NB4 (cell line): ENCODE measurements at regions not wholly inside any gene's neighbourhood (a gene's known extent, or its start where the extent isn't known, plus 50 kb on each side); places are given as distances from the start of the nearest gene placed in this dataset.

ENCODE experiments used
- DNase-seq: peaks from one replicate; pipeline ENCODE4 v3.0.0; 2010; ENCODE audit warnings: low read depth
- H3K4me3 ChIP-seq: one replicate; pipeline ENCODE4 v1.5.1; 2011; ENCODE audit warnings: mild to moderate bottlenecking, low read depth, low read length, moderate library complexity
- CTCF ChIP-seq: IDR thresholded peaks from one replicate; pipeline ENCODE4 v1.5.1; 2012; ENCODE audit warnings: low read depth, low read length
- MYC ChIP-seq: IDR thresholded peaks from 2 replicates; pipeline ENCODE4 v1.6.1; 2011; ENCODE audit warnings: low read depth, low read length
- POLR2A ChIP-seq: IDR thresholded peaks from 2 replicates; pipeline ENCODE4 v1.6.1; 2011; ENCODE audit warnings: mild to moderate bottlenecking; ENCODE audit not compliant: insufficient read length; ENCODE audit errors: extremely low read depth
- TF ChIP-seq, protein P1 (sequence below): IDR thresholded peaks from 2 replicates; pipeline ENCODE4 v1.6.1; 2011; ENCODE audit warnings: low read depth, low read length

- DNase-seq = peak; percentile 37
- no peak for TF ChIP-seq MYC
- TF ChIP-seq, protein P1, sequence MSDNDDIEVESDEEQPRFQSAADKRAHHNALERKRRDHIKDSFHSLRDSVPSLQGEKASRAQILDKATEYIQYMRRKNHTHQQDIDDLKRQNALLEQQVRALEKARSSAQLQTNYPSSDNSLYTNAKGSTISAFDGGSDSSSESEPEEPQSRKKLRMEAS = no peak
- TF ChIP-seq POLR2A = no peak
- no peak for TF ChIP-seq CTCF
- H3K4me3 ChIP-seq = no peak overlapping the region
Measured at GRCh38 chr1:116232989-116233514, 121.9 kb downstream of the MAB21L3 start.

DNA sequence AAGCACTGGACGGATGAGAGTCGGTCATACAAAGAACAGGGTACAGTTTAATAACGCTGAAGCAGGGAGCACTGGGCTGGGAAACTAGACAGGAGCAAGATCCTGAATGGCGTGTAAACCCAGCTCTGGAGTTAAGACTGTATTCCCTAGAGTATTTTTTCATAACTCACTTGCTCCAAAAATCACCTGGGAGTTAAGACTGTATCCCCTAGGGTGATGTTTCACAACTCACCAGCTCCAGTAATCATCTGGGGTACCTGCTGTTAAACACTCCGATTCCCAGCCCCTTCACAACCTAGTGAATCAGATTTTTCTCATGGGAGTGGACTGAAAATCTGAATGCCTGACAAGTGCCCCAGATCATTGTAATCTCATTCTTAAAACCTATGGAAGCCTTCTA is 123.2 kb downstream of the MAB21L3 start:
- DNase-seq = no peak
- TF ChIP-seq POLR2A = no peak
- TF ChIP-seq CTCF = no peak
- TF ChIP-seq, protein P1 = no peak
- TF ChIP-seq MYC = no peak
- no peak overlapping the region for H3K4me3 ChIP-seq

GRCh38 chr1:116239916-116240315 is 128.7 kb downstream of the MAB21L3 start:
- no peak overlapping the region for H3K4me3 ChIP-seq
- TF ChIP-seq, protein P1 = no peak
- TF ChIP-seq POLR2A (no peak), MYC (no peak), CTCF (no peak)
- no peak for DNase-seq

GRCh38 chr1:116242741-116243140 is 130.3 kb upstream of the ATP1A1 start:
- DNase-seq = no peak
- TF ChIP-seq, protein P1 = no peak
- TF ChIP-seq POLR2A (no peak), CTCF (no peak), MYC (no peak)
- H3K4me3 ChIP-seq = no peak overlapping the region

DNA sequence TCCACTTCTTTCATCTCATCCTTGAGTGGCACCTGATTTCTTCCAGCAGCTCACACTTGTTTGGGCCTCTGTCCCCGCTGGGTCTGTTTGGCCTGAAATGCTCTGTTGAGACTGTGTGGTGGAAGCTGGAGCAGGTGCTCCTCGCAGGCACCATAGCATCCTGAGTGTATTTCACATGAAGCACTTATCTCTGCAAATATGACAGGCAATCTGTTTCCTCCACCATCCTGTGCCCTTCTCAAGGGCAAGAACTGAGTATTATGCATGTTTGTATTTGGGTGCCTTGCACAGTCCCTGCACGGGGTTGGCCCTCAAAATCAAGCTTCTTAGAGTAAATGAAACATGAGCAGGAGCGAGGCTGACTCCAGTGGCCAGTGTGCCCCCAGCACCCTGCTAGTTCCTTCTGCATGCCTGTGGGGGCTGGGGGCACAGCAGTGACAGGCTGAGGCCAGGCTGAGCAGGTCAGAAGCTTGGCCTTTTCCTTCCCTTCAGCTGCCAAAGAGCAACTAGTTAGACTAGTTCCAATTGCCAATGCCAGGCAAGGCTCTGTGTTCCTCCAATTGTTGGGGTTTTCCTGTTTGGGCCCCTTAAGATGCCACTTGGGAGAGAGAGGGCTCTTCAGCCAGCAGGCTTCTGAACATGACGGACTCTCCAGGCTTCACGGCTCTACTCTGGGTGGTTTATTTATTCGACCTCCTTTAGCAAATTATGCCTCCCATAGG is 129.6 kb upstream of the ATP1A1 start:
- TF ChIP-seq CTCF (no peak), MYC (no peak), POLR2A (no peak)
- TF ChIP-seq, protein P1 = no peak
- no peak for DNase-seq

DNA sequence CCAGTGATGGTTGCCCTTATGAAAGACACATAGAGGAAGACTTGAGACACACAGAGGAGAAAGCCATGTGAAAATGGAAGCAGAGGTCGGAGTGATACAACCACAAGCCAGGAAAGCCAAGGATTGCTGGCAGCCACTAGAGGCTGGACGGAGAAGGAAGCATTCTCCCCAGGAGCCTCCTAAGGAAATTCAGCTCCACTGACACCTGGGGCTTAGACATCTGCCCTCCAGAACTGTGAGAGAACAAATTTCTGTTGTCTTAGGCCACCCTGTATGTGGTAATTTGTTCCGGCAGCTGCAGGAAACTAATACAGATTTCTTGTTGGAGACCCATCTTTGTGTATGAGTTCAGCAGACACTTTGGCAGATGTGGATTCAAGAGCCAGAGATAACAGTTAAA is 126.9 kb upstream of the ATP1A1 start:
- H3K4me3 ChIP-seq = no peak overlapping the region
- DNase-seq = no peak
- TF ChIP-seq, protein P1 = no peak
- TF ChIP-seq POLR2A (no peak), CTCF (no peak), MYC (no peak)

More for the DNA sequence above, 129.6 kb upstream of the ATP1A1 start:
- H3K4me3 ChIP-seq = no peak overlapping the region
